NCI-H510A (cell line): ENCODE measurements at regions not wholly inside any gene's neighbourhood (a gene's known extent, or its start where the extent isn't known, plus 50 kb on each side); places are given as distances from the start of the nearest gene placed in this dataset.
"Not testable (repeated sequence)": the region's sequence is repeated elsewhere in the genome, so short reads cannot be mapped to it uniquely, and the experiment has no call there.

ENCODE experiments used
- DNase-seq: peaks from one replicate; lab custom pipeline; 2025; lab: John Stamatoyannopoulos, UW

- not testable (repeated sequence) for DNase-seq
Measured at GRCh38 chr16:88200154-88200895, 182.4 kb upstream of the ZNF469 start.

GRCh38 chr16:88200896-88201185, 181.9 kb upstream of the ZNF469 start:
- DNase-seq, result no peak

- DNase-seq, result not testable (repeated sequence)
Measured at GRCh38 chr16:88201611-88202010, 181.1 kb upstream of the ZNF469 start.

- DNase-seq, result no peak
Measured at GRCh38 chr16:88202207-88202745, 180.5 kb upstream of the ZNF469 start.

GRCh38 chr16:88202856-88203681, 179.7 kb upstream of the ZNF469 start:
- not testable (repeated sequence) for DNase-seq

- not testable (repeated sequence) for DNase-seq
Measured at GRCh38 chr16:88204131-88205110, 178.3 kb upstream of the ZNF469 start.

GRCh38 chr16:88205482-88205881, 177.3 kb upstream of the ZNF469 start:
- DNase-seq, result not testable (repeated sequence)

GRCh38 chr16:88206006-88206405, 176.8 kb upstream of the ZNF469 start:
- not testable (repeated sequence) for DNase-seq

- DNase-seq, result not testable (repeated sequence)
Measured at GRCh38 chr16:88206516-88206915, 176.2 kb upstream of the ZNF469 start.

GRCh38 chr16:88208112-88208511, 174.6 kb upstream of the ZNF469 start:
- DNase-seq, result no peak

- DNase-seq, result not testable (repeated sequence)
Measured at GRCh38 chr16:88208776-88209175, 174.0 kb upstream of the ZNF469 start.

GRCh38 chr16:88209579-88209978, 173.2 kb upstream of the ZNF469 start:
- not testable (repeated sequence) for DNase-seq

GRCh38 chr16:88213937-88214336, 168.8 kb upstream of the ZNF469 start:
- DNase-seq, result not testable (repeated sequence)

GRCh38 chr16:88221001-88221761, 161.6 kb upstream of the ZNF469 start:
- not testable (repeated sequence) for DNase-seq

- not testable (repeated sequence) for DNase-seq
Measured at GRCh38 chr16:88223696-88224095, 159.1 kb upstream of the ZNF469 start.

- DNase-seq, result not testable (repeated sequence)
Measured at GRCh38 chr16:88224131-88224898, 158.4 kb upstream of the ZNF469 start.

- not testable (repeated sequence) for DNase-seq
Measured at GRCh38 chr16:88225640-88226230, 157.0 kb upstream of the ZNF469 start.

- not testable (repeated sequence) for DNase-seq
Measured at GRCh38 chr16:88226302-88226701, 156.5 kb upstream of the ZNF469 start.

GRCh38 chr16:88227026-88227721, 155.6 kb upstream of the ZNF469 start:
- not testable (repeated sequence) for DNase-seq
